Right lobe of liver (tissue), 6 donors: ENCODE measurements at regions not wholly inside any gene's neighbourhood (a gene's known extent, or its start where the extent isn't known, plus 50 kb on each side); places are given as distances from the start of the nearest gene placed in this dataset.
A peak's percentile ranks its signal among the peaks of the same experiment; 100 is the strongest.
"Not testable (repeated sequence)": the region's sequence is repeated elsewhere in the genome, so short reads cannot be mapped to it uniquely, and the experiment has no call there.

Experiments used
- ATAC-seq, 4 donors: fragments of 200-7000 bp; cut with Tn5 transposase; one replicate each; pipeline ENCODE4 v1.9.1; 2020; ENCODE audit warnings: mild to moderate bottlenecking in 4 of 4, moderate library complexity in 4 of 4
- DNase-seq, 3 donors: peaks; one replicate each; pipeline ENCODE4 v3.0.0-alpha.2; 2020
- H3K27ac ChIP-seq, 3 donors: fragments of 200-600 bp; one replicate each; pipeline ENCODE4 v1.8.0; 2022
- H3K27me3 ChIP-seq, 2 donors: fragments of 200-600 bp; one replicate each; pipeline ENCODE4 v1.8.0; 2022
- H3K36me3 ChIP-seq, 4 donors: fragments of 200-600 bp; sonication (generic) in 1 of 4; one replicate each; pipeline versions ENCODE4 v1.5.1 to v1.8.0; 2017 to 2022; ENCODE audit warnings: control low read depth in 1 of 4
- H3K4me1 ChIP-seq, 4 donors: fragments of 200-600 bp; sonication (generic) in 1 of 4; one replicate each; pipeline versions ENCODE4 v1.5.1 to v1.8.0; 2017 to 2022; ENCODE audit warnings: control low read depth in 1 of 4
- H3K4me3 ChIP-seq, 3 donors: fragments of 200-600 bp; one replicate each; pipeline ENCODE4 v1.8.0; 2022
- H3K9me3 ChIP-seq, 4 donors: fragments of 200-600 bp; sonication (generic) in 1 of 4; one replicate each; pipeline versions ENCODE4 v1.5.1 to v1.8.0; 2017 to 2022; ENCODE audit warnings: control low read depth in 1 of 4
- CTCF ChIP-seq, 4 donors: fragments of 200-600 bp in 3 of 4; fragments of 450-650 bp in 1 of 4; IDR thresholded peaks; one replicate each; pipeline versions ENCODE4 v1.5.1 to v1.8.0; 2016 to 2022; ENCODE audit warnings: antibody characterized with exemption in 4 of 4, mild to moderate bottlenecking in 2 of 4
- POLR2A ChIP-seq: fragments of 450-650 bp; IDR thresholded peaks from one replicate; pipeline ENCODE4 v1.6.1; 2017; ENCODE audit warnings: antibody characterized with exemption, mild to moderate bottlenecking
- WGBS: methylation state at CpG from one replicate; pipeline ENCODE4 v1.1.6; 2018; ENCODE audit warnings: low coverage, low lambda C conversion rate; ENCODE audit not compliant: insufficient coverage; ENCODE audit errors: missing lambda C conversion rate; 5-methylcytosine and 5-hydroxymethylcytosine counted together
- intact Hi-C, 2 donors: fragments of 100-400 bp; cut with DNase I; formaldehyde crosslinking; loops; one replicate each; pipeline versions ENCODE4 v1.11.2 to v1.14.1; 2022
- donor health status: DM: no; HTN: yes; CAD: no.
- donor health status: DM: no; HTN: no; CAD: no.
- donor health status: DM: no; HTN: no; CAD: no.
- donor health status: DM: no; HTN: yes; CAD: no.
- donor health status: DM: no; HTN: yes; CAD: no.

- Histone ChIP-seq H3K27ac (peak overlapping the region in 1 of 3 donors; percentile 26), H3K4me1 (peaks cover 0 to 5% (median 0%) of the 10 kb centered on the region in 4 donors), H3K9me3 (no peaks in the 10 kb centered on the region), H3K36me3 (no peaks in the 10 kb centered on the region), H3K27me3 (no peaks in the 10 kb centered on the region), H3K4me3 (no peak overlapping the region)
- DNase-seq: no peak
- WGBS: 90% methylated on average over 5 of the region's 5 CpGs
- ATAC-seq: no peak
- TF ChIP-seq POLR2A: no peak
- TF ChIP-seq CTCF (IDR thresholded peaks at IDR 0.05): no peak
- intact Hi-C loops: no loop called here
Observed at GRCh38 chr2:65577654-65578053, 145.3 kb upstream of the SPRED2 start.

GRCh38 chr2:65576861-65577601 lies 144.6 kb upstream of the SPRED2 start:
- peaks cover 0 to 5% (median 0%) of the 10 kb centered on the region in 4 donors for H3K4me1 ChIP-seq
- peak overlapping the region in 1 of 3 donors; percentile 26 for H3K27ac ChIP-seq
- no peak overlapping the region for H3K4me3 ChIP-seq
- no peaks in the 10 kb centered on the region for H3K27me3 ChIP-seq
- peak; percentile 36 to 91 (median 78) for ATAC-seq
- no peaks in the 10 kb centered on the region for H3K36me3 ChIP-seq
- TF ChIP-seq CTCF (IDR thresholded peaks at IDR 0.05) (no peak), POLR2A (no peak)
- H3K9me3 ChIP-seq: no peaks in the 10 kb centered on the region
- WGBS: 59% methylated on average over 12 of the region's 12 CpGs
- intact Hi-C loops: no loop called here
- no peak for DNase-seq

GRCh38 chr2:65576278-65576677 lies 143.9 kb upstream of the SPRED2 start:
- H3K27me3 ChIP-seq: no peaks in the 10 kb centered on the region
- ATAC-seq (no peak), DNase-seq (no peak)
- TF ChIP-seq CTCF (IDR thresholded peaks at IDR 0.05) (no peak), POLR2A (no peak)
- no peaks in the 10 kb centered on the region for H3K9me3 ChIP-seq
- no peak overlapping the region for H3K4me3 ChIP-seq
- no peaks in the 10 kb centered on the region for H3K36me3 ChIP-seq
- intact Hi-C loops: no loop called here
- 57% methylated on average over 1 of the region's 1 CpG for WGBS
- H3K27ac ChIP-seq: no peak overlapping the region
- H3K4me1 ChIP-seq: peaks cover 0 to 5% (median 0%) of the 10 kb centered on the region in 4 donors

- H3K27me3 ChIP-seq: no peaks in the 10 kb centered on the region
- DNase-seq (no peak), ATAC-seq (peak in 1 of 4 donors; percentile 18)
- H3K36me3 ChIP-seq: no peaks in the 10 kb centered on the region
- H3K4me1 ChIP-seq: peaks cover 0 to 5% (median 0%) of the 10 kb centered on the region in 4 donors
- WGBS: 43% methylated on average over 4 of the region's 4 CpGs
- H3K4me3 ChIP-seq: no peak overlapping the region
- no peak overlapping the region for H3K27ac ChIP-seq
- TF ChIP-seq POLR2A (no peak), CTCF (IDR thresholded peaks at IDR 0.05) (no peak)
- no peaks in the 10 kb centered on the region for H3K9me3 ChIP-seq
- intact Hi-C loops: no loop called here
Observed at GRCh38 chr2:65574993-65575392, 142.6 kb upstream of the SPRED2 start.

GRCh38 chr2:65568656-65569440 lies 136.4 kb upstream of the SPRED2 start:
- H3K4me1 ChIP-seq, H3K36me3 ChIP-seq, DNase-seq, H3K4me3 ChIP-seq, H3K27ac ChIP-seq, H3K9me3 ChIP-seq, H3K27me3 ChIP-seq, intact Hi-C loops, ATAC-seq: not testable (repeated sequence)
- 67% methylated on average over 4 of the region's 4 CpGs for WGBS
